ENCODE measurements at regions not wholly inside any gene's neighbourhood (a gene's known extent, or its start where the extent isn't known, plus 50 kb on each side); places are given as distances from the start of the nearest gene placed in this dataset.

GRCh38 chrX:121456315-121456714 lies 408.9 kb downstream of the GLUD2 start:
- TF ChIP-seq CBX2 (IDR thresholded peaks at IDR 0.05; ENCODE audit: insufficient read depth, low read length, poor library complexity, severe bottlenecking) (no peak), MAFF (IDR thresholded peaks at IDR 0.05; ENCODE audit: low read length) (no peak), RFX1 (IDR thresholded peaks at IDR 0.05) (no peak), ZNF407 (IDR thresholded peaks at IDR 0.05; ENCODE audit: low read depth) (no peak), XRCC4 (IDR thresholded peaks at IDR 0.05; ENCODE audit: extremely low read depth, insufficient read depth, insufficient read length) (no peak), POLR2A (conservative IDR thresholded peaks at IDR 0.05) (no peak), TCF15 (CRISPR knock-in tag; IDR thresholded peaks at IDR 0.05) (no peak), CTCF (IDR thresholded peaks at IDR 0.05 in 2 of 3, conservative IDR thresholded peaks at IDR 0.05 in 1 of 3; ENCODE audit: insufficient read depth in 2 of 3, low read depth in 1 of 3, low read length in 3 of 3) (no peak)

All from K562 (cell line).